HG03521 (cell line): ENCODE measurements at regions not wholly inside any gene's neighbourhood (a gene's known extent, or its start where the extent isn't known, plus 50 kb on each side); places are given as distances from the start of the nearest gene placed in this dataset.
"Not testable (repeated sequence)": the region's sequence is repeated elsewhere in the genome, so short reads cannot be mapped to it uniquely, and the experiment has no call there.

Experiments used
- ATAC-seq: cut with Tn5 transposase; IDR thresholded peaks from one replicate; pipeline ENCODE4 v1.9.1; 2021; ENCODE audit warnings: mild to moderate bottlenecking, moderate library complexity; ENCODE audit not compliant: unreplicated experiment

DNA sequence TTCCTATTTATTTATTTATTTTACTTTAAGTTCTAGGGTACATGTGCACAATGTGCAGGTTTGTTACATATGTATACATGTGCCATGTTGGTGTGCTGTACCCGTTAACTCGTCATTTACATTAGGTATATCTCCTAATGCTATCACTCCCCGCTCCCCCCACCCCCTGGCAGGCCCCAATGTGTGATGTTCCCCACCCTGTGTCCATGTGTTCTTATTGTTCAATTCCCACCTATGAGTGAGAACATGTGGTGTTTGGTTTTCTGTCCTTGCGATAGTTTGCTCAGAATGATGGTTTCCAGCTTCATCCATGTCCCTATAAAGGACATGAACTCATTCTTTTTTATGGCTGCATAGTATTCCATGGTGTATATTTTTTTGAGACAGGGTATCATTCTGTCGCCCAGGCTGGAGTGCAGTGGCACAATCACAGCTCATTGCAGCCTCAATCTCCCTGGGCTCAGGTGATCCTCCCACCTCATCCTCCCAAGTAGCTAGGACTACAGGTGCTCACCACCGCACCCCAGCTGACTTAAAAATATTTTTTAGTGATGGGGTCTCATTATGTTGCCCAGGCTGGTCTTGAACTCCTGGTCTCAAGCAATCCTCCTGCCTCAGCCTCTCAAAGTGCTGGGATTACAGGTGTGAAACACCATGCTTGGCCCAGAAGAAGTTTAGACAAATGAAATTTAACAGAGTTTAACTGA lies 140.6 kb downstream of the NPIPB5 start:
- ATAC-seq = not testable (repeated sequence)

- ATAC-seq = no peak
These were observed 141.8 kb downstream of the NPIPB5 start for GRCh38 chr16:22652463-22652845.

DNA sequence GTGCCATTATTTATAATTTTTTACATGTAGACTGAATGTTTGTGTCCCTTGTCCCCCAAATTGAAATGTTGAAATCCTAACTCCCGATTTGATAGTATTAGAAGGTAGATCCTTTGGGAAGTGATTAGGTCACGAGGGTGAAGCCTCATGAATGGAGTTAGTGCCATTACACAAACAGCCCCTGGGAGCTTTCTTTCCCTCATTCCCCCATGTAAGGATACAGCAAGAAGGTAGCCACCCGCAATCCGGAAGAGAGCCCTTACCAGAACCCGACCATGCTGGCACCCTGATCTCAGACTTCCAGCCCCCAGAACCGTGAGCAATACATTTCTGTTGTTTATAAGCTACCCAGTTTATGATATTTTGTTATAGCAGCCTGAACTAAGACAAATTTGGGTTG lies 143.2 kb downstream of the NPIPB5 start:
- no peak for ATAC-seq

DNA sequence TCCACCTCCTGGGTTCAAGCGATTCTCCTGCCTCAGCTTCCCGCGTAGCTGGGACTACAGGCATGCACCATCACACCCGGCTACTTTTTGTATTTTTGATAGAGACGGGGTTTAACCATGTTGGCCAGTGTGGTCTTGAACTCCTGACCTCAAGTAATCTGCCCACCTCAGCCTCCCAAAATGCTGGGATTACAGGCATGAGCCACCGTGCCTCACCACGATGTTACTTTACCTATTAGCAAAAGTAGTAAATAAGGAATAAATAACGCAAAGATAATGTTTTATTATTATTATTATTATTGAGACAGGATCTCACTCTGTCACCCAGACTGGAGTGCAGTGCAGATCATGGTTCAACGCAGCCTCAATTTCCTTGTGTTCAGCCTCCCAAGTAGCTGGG lies 145.9 kb downstream of the NPIPB5 start:
- not testable (repeated sequence) for ATAC-seq

DNA sequence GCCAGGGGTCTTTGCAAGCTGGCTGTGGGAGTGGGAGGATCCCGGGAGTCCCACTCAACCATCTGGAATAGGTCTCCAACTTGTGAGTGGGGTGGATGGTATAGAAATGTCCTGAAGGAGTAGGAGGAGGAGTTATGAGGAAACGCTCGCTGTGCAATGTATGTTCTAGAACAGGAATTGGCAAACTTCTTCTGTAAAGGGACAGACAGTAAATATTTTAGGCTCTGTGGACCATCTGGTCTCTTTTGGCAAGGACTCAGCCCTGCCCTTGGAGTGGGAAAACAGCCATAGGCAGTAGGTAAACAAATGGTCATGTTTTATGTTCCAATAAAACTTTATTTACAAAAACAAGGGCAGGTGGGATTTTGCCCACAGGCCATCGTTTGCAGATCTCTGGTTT lies 149.2 kb downstream of the NPIPB5 start:
- ATAC-seq = no peak

DNA sequence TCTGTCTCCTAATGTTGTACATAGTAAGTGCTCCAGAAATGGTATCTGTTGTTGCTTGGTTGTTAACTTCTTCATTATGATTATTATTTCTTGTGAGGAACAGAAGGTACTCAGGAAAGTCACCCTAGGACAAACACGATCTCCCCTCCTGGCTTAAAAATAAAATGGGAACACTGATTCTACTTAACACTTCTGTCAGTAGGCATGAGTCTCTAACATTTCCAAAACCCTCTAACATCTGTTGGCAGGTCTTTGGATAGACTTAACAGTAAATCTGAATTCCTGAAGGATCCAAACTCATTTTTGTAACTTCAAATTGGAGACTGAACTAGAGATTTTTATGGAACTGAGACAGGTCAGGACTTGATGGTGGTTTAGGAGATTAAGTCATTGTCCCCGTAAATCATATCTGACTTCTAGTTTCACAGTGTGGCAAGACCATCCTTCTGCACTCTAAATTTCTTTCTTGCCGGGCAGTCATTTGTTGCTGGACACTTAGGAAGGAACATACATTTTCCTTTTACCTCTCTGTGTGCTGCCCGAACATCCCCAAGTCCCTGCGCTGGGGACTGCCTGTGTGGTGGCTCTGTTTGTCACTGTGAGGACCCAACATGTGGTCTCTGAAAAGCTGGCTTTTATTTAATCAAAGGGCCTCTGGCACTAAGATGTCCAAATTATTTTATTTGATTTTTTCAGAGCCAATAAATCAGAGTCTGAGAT lies 149.9 kb downstream of the NPIPB5 start:
- ATAC-seq = no peak

- no peak for ATAC-seq
These were observed 150.5 kb downstream of the NPIPB5 start for GRCh38 chr16:22661161-22661647.

DNA sequence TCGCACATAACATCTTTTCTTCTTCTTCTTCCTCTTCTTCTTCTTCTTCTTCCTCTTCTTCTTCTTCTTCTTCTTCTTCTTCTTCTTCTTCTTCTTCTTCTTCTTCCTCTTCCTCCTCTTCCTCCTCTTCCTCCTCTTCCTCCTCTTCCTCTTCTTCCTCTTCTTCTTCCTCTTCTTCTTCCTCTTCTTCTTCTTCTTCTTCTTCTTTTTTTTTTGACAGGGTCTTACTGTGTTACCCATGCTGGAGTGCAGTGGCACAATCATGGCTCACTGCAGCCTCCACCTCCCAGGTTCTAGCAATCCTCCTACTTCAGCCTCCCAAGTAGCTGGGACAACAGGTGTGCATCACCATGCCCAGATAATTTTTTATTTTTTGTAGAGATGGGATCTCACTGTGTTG lies 151.0 kb upstream of the HS3ST2 start:
- not testable (repeated sequence) for ATAC-seq

DNA sequence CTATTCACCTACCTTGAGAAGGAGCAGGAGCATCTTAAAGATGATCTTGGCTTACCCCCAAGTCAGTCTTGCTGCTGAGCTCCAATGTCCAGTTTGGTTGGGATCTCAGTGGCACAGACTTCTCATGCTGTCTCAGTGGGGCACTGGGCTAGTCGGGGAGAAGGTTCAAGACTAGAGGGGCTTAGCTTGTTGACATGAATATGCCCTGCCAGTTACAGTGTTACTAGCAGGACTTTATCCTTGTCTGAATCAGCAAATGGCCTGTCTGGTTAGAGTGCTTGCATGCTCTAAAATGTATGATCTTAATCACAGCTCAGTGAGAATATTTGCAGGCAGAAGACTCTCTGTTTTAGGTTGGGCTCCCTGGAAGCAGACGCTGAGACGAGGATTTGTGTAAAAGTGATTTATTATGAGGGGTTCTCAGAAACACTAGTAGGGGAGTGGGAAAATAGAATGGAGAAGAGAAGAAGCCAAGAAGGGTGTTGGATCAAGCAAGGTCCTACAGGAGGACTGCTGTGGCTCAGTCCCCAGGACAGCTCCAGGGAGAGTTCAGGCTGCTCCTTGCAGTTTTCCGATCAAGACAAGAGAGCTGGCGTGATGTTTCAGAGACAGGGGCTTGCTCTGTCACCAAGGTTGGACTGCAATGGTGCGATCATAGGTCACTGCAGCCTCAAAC lies 150.4 kb upstream of the HS3ST2 start:
- ATAC-seq = no peak

DNA sequence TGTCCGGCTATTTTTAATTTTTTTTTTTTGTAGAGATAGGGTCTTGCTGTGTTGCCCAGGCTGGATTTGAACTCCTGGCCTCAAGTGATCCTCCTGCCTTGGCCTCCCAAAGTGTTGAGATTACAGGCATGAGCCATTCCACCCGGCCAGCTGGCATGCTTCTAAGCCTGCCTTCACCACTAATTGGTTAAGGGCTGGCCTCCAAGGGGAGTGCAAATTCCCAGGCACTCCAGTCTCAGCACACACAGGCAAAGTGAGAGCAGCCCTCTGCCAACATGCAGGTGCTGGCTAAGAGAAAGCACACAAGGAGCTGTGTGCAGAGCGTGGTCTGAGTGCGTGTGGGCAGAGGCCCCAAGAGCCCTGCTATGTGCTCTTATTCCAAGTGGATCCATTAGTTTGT lies 149.8 kb upstream of the HS3ST2 start:
- no peak for ATAC-seq

DNA sequence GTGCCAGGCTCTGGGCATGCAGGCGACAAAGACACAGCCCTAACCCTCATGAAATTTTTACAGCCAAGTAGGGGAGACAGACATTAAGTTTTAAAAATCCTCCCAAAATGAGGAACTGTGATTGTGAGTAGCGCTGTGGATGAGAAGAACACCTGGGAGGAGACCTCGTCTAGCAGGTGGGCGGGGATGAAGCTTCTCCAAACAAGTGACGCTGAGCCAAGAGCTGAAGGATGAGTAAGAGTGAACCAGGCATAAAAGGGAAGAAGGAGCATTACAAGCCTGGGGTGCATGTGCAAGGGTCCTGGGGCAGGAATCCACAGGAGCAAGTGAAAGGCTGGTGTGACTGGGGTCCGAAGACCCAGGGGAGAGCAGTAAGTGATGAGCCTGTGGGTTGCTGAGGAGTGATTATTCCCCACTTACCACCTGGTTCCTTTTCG lies 149.4 kb upstream of the HS3ST2 start:
- no peak for ATAC-seq

DNA sequence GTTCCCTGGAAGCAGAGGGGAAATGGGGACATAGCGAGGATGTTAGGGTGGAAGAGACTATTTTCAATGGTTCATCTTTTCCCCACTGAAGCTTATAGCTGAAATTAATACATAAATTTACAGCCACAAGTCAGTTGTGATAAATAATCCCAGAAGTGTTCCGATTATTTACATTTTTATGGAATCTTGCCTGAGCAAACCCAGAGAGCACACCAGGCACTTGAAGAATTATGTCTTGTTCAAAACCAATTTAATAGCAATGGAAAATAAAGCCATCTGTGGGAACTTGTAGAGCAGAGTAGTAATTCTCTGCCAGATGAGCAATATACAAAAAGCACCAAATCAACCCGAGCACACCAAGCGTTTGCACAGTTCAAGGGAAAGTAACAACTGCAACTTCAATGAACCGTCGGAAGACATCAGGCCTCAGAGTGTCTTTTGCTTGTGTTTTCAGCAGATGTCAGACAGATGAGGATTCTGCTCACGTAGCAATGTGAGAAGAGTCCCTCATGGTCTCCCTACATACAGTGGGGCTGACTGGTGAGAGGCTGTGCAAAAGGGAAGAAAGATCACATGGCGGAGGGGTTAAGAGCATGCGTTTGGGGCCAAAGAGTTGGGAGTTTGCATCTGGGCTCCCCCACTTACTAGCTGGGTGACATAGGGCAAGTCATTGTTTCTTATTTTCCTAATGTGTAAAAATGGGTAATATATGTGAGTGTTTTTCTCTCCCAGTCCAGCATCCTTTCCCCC lies 148.7 kb upstream of the HS3ST2 start:
- no peak for ATAC-seq

DNA sequence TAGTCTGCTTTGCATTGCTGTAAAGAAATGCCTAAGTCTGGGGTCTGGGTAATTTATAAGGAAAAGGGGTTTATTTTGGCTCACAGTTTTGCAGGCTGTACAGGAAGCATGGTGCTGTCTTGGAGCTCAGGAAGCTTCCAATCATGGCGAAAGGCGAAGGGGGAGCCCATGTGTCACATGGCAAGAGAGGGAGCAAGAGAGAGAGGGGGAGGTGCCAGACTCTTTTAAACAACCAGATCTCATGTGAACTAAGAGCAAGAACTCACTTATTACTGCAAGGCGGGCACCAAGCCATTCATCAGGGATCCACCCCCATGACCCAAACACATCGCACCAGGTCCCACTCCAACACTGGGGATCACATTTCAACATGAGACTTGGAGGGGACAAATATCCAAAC lies 148.2 kb upstream of the HS3ST2 start:
- ATAC-seq = no peak

DNA sequence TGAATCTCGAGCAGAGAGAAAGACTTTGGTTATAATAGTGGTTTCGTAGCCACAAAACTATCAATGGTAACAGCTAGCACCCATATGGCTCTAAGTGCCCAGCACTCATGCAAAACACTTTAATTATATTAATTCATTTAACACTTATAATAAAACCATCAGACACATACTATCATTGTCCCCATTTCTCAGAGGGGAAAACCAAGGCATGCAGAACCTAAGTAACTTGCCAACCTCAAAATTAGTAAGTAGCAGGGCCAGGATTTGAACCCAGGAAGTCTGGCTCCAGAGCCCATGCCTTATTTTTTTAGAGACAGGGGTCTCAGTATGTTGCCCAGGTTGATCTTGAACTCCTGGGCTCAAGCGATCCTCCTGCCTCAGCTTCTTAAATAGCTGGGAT lies 145.6 kb upstream of the HS3ST2 start:
- ATAC-seq = no peak

DNA sequence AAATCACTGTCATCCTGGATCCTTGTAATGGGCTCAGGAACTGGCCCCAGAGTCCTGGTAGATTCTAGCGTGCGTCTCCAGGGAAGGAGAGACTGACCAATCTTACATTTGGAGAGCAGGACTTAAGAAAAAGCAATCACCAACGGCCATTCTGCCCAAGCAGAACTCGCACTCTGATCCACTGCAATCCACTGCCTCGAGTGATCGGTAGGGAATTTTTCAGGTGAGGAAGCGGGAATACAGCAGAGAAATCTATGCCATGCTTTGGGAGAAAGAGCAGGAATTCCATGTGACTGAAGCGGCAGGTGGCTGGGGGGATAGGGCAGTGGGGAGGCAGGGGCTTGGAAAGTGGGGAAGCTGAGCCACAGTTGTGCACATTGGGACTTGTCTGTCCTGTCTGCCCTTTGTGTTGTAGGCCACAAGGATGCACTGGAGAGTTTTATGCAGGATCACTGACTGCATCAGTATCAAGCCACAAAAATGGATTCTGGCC lies 143.9 kb upstream of the HS3ST2 start:
- no peak for ATAC-seq

DNA sequence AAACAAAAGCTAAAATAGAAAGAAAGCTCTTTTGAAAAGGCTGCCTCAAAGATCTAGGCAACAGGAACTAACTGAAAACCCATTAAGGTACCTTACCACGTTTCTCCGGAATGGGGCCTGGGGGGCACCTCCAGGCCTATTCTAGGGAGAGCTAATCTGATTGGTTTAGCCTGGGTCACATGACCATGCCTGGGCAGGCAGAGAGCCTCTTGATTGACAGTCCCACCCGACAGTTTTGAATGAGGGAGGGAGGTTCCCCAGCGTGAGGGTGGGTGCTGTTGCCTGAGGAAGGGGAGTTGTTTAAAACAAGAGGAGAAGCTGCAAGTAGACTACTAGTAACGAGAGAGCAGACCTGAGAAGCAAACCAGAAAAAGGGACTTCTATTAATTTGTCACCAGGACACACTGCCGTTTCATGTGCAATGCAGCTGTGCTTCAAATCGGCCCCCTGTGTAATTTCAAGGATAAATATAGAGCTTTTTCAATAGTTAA lies 143.4 kb upstream of the HS3ST2 start:
- no peak for ATAC-seq

- ATAC-seq = no peak
These were observed 142.5 kb upstream of the HS3ST2 start for GRCh38 chr16:22671301-22672076.

DNA sequence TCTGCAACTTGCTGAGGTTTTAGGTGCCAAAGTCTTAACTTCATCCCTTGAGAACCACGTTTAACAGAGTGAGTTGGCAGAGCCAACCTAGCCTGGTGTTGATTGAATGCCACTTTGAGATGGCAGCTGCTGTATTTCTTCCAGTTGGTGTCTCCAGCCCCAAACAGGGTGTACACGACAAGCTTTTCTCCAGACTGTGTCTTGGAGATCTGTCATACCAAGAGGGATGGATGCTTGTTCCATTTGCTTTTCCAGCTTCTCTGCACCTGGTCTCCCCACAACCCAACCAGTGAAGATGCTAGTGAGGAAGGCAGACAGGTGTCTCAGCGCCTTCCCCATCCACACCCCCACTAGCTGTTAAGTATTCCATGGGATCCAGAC lies 141.1 kb upstream of the HS3ST2 start:
- ATAC-seq = no peak

DNA sequence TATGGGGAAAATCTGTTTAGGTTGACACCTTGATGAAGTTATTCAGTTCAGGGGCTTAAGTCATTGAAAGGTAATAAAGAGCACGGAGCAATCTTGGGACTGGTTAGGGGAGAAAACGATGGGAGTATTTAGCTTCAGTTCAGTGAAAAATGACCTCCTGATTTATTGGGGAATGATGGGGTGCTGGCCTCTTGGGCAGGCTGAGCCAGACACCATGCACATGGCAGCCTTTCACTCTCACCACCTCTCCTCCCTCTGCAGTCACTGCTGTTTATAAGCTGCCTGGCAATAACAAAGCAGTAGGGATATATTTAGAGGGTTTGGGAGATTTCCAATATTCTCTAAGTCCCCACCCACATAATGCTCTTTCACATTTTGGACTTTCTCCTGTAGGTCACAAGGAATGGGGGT lies 140.5 kb upstream of the HS3ST2 start:
- ATAC-seq = no peak

DNA sequence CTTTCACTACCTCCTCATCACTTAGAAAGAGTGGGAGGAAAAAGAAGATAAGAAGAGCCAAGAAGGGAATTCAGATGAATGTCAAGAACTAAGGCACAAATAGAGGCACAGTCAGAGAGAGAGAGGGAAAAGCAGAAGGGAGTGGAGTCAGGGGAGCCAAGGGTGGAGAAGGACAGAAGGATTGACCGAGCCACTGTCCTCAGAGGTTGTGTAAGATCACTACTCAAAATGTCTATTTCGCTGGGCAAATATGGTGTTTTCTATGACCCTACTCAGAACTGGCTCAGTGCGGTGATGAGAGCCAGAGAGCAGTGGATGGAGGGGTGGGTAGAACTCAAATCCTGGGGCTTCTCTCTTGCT lies 139.2 kb upstream of the HS3ST2 start:
- no peak for ATAC-seq
